GM12878 (cell line): ENCODE measurements at regions not wholly inside any gene's neighbourhood (a gene's known extent, or its start where the extent isn't known, plus 50 kb on each side); places are given as distances from the start of the nearest gene placed in this dataset.

Experiments
- CTCF ChIP-seq, 3 experiments: IDR thresholded peaks in 2 of 3; conservative IDR thresholded peaks in 1 of 3; 2 replicates each; pipeline ENCODE4 v1.5.1; 2011; ENCODE audit warnings: low read depth in 3 of 3, low read length in 3 of 3, mild to moderate bottlenecking in 3 of 3, control low read depth in 2 of 3, moderate library complexity in 2 of 3, inconsistent platforms in 1 of 3, mixed read lengths in 1 of 3; ENCODE audit not compliant: control insufficient read depth in 2 of 3, insufficient read depth in 1 of 3; ENCODE audit errors: extremely low read depth in 1 of 3
- EP300 ChIP-seq, 2 experiments: fragments of 150-350 bp in 1 of 2; IDR thresholded peaks; 2 replicates each; pipeline ENCODE4 v1.6.1; 2011 to 2012; ENCODE audit warnings: low read depth in 2 of 2, low read length in 2 of 2, borderline replicate concordance in 1 of 2, improper control_type of control experiment in 1 of 2, inconsistent platforms in 1 of 2; ENCODE audit not compliant: control insufficient read depth in 1 of 2
- EZH2 ChIP-seq: IDR thresholded peaks from 2 replicates; pipeline ENCODE4 v1.6.1; 2012; ENCODE audit warnings: low read depth, mild to moderate bottlenecking, control low read depth, inconsistent platforms, low read length, borderline replicate concordance; ENCODE audit not compliant: control insufficient read depth
- MAX ChIP-seq: IDR thresholded peaks from 2 replicates; pipeline ENCODE4 v1.6.1; 2012; ENCODE audit warnings: low read depth, low read length, improper control_type of control experiment
- PBX3 ChIP-seq: IDR thresholded peaks from 2 replicates; pipeline ENCODE4 v1.6.1; 2011; ENCODE audit warnings: mild to moderate bottlenecking, low read depth, low read length, moderate library complexity; ENCODE audit not compliant: insufficient replicate concordance
- POLR2A ChIP-seq: IDR thresholded peaks from 2 replicates; pipeline ENCODE4 v1.6.1; 2011; ENCODE audit warnings: low read depth, mild to moderate bottlenecking, low read length
- POLR2AphosphoS5 ChIP-seq: IDR thresholded peaks from 2 replicates; pipeline ENCODE4 v1.6.1; 2011; ENCODE audit warnings: mild to moderate bottlenecking, low read length, inconsistent platforms
- RCOR1 ChIP-seq: conservative IDR thresholded peaks from 2 replicates; pipeline ENCODE4 v1.6.1; 2012; ENCODE audit warnings: low read depth, low read length, improper control_type of control experiment
- REST ChIP-seq: IDR thresholded peaks from 2 replicates; pipeline ENCODE4 v1.6.1; 2012; ENCODE audit warnings: mild to moderate bottlenecking, low read depth, low read length
- SREBF2 ChIP-seq: IDR thresholded peaks from 2 replicates; pipeline ENCODE4 v1.6.1; 2012; ENCODE audit warnings: mild to moderate bottlenecking, low read length
- SRF ChIP-seq, 2 experiments: IDR thresholded peaks; 2 replicates each; pipeline ENCODE4 v1.6.1; 2011; ENCODE audit warnings: low read depth in 2 of 2, low read length in 2 of 2, mild to moderate bottlenecking in 1 of 2, moderate library complexity in 1 of 2
- USF1 ChIP-seq: IDR thresholded peaks from 2 replicates; pipeline ENCODE4 v1.6.1; 2011; ENCODE audit warnings: borderline replicate concordance, low read depth, mild to moderate bottlenecking, moderate library complexity, mixed read lengths, low read length; ENCODE audit not compliant: insufficient read depth; ENCODE audit errors: extremely low read length
- ZNF274 ChIP-seq: IDR thresholded peaks from one replicate; pipeline ENCODE4 v1.8.0; 2011; ENCODE audit not compliant: insufficient read length, insufficient read depth
- ZSCAN29 ChIP-seq: fragments of 450-650 bp; IDR thresholded peaks from 2 replicates; pipeline ENCODE4 v1.6.1; 2017; ENCODE audit warnings: mild to moderate bottlenecking, moderate library complexity

GRCh38 chr2:16589465-16589864, 76.2 kb downstream of the CYRIA start:
- TF ChIP-seq POLR2AphosphoS5 (no peak), EP300 (IDR thresholded peaks at IDR 0.05; ENCODE audit: borderline replicate concordance in 1 of 2, control insufficient read depth in 1 of 2, low read depth in 2 of 2, low read length in 2 of 2) (no peak), USF1 (no peak), CTCF (IDR thresholded peaks at IDR 0.05 in 2 of 3, conservative IDR thresholded peaks at IDR 0.05 in 1 of 3; ENCODE audit: control insufficient read depth in 2 of 3, extremely low read depth in 1 of 3, insufficient read depth in 1 of 3, low read depth in 3 of 3, low read length in 3 of 3) (no peak), PBX3 (no peak), ZSCAN29 (no peak), REST (no peak), POLR2A (no peak), SREBF2 (no peak), RCOR1 (no peak), ZNF274 (no peak), SRF (IDR thresholded peaks at IDR 0.05; ENCODE audit: low read depth in 2 of 2, low read length in 2 of 2) (no peak), MAX (no peak), EZH2 (no peak)
